Loucy (cell line): ENCODE measurements at regions not wholly inside any gene's neighbourhood (a gene's known extent, or its start where the extent isn't known, plus 50 kb on each side); places are given as distances from the start of the nearest gene placed in this dataset.

Source experiments
- CTCF ChIP-seq: fragments of 200-600 bp; sonication (generic); conservative IDR thresholded peaks from 2 replicates; pipeline ENCODE4 v1.5.1; 2014; ENCODE audit warnings: mild to moderate bottlenecking, antibody characterized with exemption, low read length
- EZH2phosphoT487 ChIP-seq: fragments of 200-600 bp; IDR thresholded peaks from 2 replicates; pipeline ENCODE4 v1.6.1; 2018; ENCODE audit warnings: antibody characterized with exemption, mild to moderate bottlenecking, moderate library complexity, borderline replicate concordance

- TF ChIP-seq CTCF (no peak), EZH2phosphoT487 (no peak)
Observed at GRCh38 chr18:56217406-56217805, 421.0 kb downstream of the TXNL1 start.
